Astrocyte of the cerebellum (primary cell): ENCODE measurements at regions not wholly inside any gene's neighbourhood (a gene's known extent, or its start where the extent isn't known, plus 50 kb on each side); places are given as distances from the start of the nearest gene placed in this dataset.

Source experiments
- DNase-seq: peaks from one replicate; pipeline ENCODE4 v3.0.0-alpha.2; 2011; ENCODE audit warnings: low read depth
- H3K4me3 ChIP-seq: 2 replicates; pipeline ENCODE4 v1.5.1; 2011; ENCODE audit warnings: mild to moderate bottlenecking, low read depth, low read length, moderate library complexity
- CTCF ChIP-seq: IDR thresholded peaks from 2 replicates; pipeline ENCODE4 v1.5.1; 2012; ENCODE audit warnings: low read length, low read depth, moderate library complexity, mild to moderate bottlenecking; ENCODE audit errors: missing control alignments
- in situ Hi-C: cut with HindIII; loops from 2 replicates; pipeline ENCODE4 v1.10.0; 2017; ENCODE audit warnings: low sequenced_read_pairs

- H3K4me3 ChIP-seq: no peak overlapping the region
- in situ Hi-C loops: no loop called here
- no peak for DNase-seq
- TF ChIP-seq CTCF: no peak
These were observed 100.8 kb downstream of the KCNA4 start for GRCh38 chr11:29916040-29916439.

GRCh38 chr11:29914203-29914930 is 102.5 kb downstream of the KCNA4 start:
- in situ Hi-C loops: no loop called here
- no peak overlapping the region for H3K4me3 ChIP-seq
- TF ChIP-seq CTCF: no peak
- no peak for DNase-seq

- H3K4me3 ChIP-seq: no peak overlapping the region
- no peak for DNase-seq
- in situ Hi-C loops: no loop called here
- no peak for TF ChIP-seq CTCF
These were observed 103.5 kb downstream of the KCNA4 start for GRCh38 chr11:29913352-29913751.

GRCh38 chr11:29900382-29900781 is 116.4 kb downstream of the KCNA4 start:
- TF ChIP-seq CTCF: no peak
- no peak for DNase-seq
- in situ Hi-C loops: no loop called here
- H3K4me3 ChIP-seq: no peak overlapping the region

GRCh38 chr11:29879560-29879959 is 137.3 kb downstream of the KCNA4 start:
- no peak for TF ChIP-seq CTCF
- in situ Hi-C loops: no loop called here
- no peak for DNase-seq
- no peak overlapping the region for H3K4me3 ChIP-seq

- no peak for DNase-seq
- no peak for TF ChIP-seq CTCF
- in situ Hi-C loops: no loop called here
- H3K4me3 ChIP-seq: no peak overlapping the region
These were observed 140.6 kb downstream of the KCNA4 start for GRCh38 chr11:29876192-29876591.
